Cerebellar cortex (tissue), 1 donor: ENCODE measurements at regions not wholly inside any gene's neighbourhood (a gene's known extent, or its start where the extent isn't known, plus 50 kb on each side); places are given as distances from the start of the nearest gene placed in this dataset.

Source experiments
- DNase-seq: peaks from one replicate; pipeline ENCODE4 v3.0.0-alpha.2; 2015; ENCODE audit warnings: low spot score

DNA sequence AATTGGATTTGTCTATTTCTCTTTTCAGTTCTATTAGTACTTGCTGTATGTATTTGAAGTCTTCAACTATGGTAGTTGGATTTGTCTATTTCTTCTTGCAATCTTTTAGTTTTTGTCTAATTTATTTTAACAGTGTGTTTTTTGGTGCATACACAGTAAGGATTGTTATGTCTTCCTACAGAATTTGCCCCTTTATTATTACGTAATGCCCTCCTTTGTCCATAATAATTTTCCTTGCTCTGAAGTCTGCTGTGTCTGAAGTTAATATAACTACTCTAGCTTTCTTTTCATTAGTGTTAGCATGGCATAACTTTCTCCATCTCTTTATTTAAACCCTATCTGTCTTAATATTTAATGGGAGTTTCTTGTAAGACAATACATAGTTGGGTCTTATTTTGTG lies 105.1 kb upstream of the STT3B start:
- DNase-seq: no peak

DNA sequence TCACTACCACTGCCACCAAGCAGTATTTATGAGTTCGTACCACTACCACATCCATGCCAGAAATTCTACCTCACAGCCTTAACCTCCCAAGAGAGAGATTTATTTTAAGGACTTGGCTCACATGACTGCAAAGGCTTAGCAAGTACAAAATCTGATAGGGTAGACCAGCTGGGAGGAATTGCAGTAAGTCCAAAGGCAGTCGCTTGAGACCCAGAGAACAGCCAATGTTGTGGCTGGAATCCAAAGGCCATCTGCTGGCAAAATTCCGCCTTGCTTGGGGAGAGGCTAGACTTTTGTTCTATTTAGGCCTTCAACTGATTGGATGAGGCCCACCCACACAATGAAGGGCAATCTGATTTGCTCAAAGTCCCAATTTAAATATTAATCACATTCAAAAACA lies 101.4 kb upstream of the STT3B start:
- DNase-seq: no peak

DNA sequence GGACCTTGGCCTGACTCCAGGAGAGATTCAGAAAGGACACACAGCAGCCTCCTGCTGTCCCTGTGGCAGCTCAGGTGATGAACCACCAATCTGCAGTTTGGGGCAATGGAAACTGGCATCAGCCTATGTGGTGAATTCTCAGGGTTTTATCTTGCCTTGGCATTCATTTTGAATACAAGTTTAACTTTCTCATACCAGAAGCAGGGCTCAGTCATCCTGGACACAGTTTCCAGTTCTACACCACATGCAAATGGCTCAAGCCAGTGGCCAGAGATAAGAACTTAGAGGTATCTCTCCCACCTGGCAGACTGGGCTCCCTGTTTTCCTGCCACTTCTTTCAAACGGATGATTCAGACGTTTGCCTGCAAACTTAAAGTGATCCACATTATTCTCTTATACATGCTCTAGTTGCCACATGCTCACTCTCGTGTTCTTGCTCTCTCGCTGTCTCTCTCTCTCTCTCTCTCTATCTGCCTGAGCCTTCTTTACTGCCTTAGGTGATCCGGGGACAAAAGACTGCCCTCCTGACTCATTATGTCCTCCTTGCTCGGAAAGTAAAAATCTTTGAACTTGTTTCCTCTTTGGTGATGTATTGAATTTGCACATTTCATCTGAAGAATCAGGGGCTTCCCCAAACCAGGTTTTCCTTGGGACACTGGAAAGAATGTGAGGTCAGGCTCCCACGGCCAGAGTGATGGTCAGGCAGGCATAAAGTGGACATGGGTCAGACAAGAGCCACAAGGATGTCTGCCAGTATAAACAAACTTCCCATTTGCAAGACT lies 99.6 kb upstream of the STT3B start:
- no peak for DNase-seq

DNA sequence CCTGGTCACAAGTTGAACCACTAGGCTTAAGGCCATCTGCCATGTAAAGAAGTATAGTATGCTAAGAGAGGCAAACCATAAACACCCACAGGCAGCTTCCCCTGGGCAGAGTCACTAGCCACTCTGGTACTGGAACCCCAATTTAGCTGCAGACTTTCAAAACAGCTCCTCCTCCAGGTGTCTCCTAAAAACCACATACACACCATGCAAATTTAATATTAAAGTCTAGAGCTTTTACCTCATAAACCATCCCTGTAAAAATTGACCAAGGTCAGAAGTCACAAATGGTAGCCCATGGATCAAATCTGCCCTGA lies 99.1 kb upstream of the STT3B start:
- DNase-seq: no peak

DNA sequence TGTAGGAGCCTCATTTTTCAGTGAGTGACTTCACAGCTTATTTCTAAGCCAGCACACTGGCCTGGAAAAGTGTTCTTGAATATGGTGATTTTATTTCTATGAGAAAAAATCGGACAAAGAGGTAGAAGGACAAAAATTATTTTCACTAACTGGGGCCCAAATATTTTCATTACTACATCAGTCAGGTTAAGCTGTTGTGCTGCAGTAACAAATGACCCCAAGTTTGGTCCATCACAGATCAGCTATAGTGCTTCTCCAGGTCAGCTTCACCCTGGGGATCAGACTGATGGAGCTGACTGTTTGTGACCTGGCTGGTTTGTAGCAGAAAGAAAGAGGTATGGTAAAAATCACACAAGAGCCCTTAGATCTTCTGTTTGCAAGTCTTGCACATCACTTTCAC lies 97.9 kb upstream of the STT3B start:
- DNase-seq: no peak

DNA sequence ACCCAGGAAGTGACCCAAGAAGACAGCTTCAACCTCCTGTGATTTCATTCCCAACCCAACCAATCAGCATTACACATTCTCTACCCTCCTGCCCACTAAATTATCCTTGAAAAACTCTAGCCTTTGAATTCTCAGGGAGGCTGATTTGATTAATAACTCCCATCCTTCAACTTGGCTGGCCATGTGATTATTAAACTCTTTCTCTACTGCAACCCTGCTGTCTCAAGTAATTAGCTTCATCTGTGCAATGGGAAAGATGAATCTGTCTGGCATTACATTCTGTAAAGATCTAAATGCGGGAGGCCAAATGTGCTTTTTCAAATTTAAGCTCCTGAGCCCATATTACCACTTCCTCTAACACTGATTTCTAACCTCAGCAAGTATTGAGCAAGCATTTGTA lies 95.9 kb upstream of the STT3B start:
- no peak for DNase-seq

DNA sequence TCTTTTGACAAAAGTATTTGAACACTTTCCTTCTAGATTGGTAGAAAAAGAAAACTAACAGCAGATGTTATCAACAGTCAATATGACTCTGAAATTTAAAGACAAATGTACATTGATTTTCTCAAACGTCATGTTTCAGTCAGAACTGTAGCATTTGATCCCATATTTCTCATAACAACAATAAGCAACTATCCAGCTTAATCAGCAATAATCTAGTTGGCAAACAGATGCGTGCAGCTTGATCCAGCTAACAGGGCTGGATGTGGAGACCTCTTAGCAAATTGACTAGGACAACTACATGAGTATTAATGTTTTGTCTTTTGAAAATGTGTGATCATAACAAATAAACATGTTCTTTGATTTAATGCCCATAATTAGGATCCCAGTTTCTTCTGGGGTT lies 94.0 kb upstream of the STT3B start:
- DNase-seq: no peak

DNA sequence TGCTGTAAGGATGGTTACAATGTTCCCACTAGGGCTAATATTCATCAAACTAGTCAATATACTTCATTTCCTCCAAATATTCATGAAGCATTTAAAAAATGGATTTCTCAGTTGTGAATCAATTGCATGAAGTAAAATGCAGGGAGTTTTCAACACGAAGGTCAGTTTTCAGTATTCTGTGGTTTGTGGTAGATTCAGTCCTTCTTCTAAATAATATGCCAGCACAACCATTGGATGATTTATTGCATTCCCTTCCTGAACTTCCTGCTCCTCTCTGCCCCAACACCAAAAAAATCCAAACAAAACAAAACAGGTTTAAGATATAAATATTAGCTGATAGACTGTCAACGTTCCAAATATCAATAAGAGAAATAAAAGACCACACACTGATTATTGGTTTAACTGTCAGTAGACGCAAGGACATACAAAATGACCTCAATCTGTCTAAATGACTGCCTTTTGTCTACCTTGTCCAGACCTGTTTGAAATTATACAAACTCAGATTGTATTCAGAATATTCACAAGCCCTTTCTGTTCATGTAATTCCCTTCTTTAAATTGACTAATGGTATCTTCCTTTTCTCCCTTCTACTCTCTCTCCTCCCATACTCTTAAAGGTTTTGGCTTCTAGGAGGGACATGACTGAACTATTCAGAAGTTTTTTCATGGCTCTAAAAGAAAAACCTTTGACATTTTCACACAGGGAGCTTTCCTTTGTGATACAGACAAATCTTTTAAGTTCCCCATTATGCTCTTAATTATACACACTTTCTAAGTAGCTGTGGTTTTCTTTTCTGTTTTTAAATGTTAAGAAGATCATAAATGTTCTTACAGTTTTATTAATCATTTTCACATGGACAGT lies 92.6 kb upstream of the STT3B start:
- no peak for DNase-seq

DNA sequence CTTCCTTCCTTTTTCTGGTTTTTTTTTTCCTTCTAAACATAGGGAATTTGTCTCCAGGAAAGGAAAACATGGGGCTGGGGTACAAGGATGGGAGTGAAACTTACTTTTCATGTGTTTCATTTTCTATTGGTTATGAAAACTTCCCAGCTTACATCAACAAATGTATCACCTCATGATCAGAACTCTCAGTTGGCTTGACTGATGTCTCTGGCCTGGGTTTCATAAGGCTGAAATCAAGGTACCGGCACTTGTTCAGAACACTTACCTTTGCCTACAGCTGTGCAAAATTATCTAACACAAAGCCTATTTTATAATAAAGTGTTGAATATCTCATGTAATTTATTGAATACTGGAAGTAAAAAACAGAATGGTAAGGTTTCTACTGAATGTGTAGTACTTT lies 91.8 kb upstream of the STT3B start:
- no peak for DNase-seq

DNA sequence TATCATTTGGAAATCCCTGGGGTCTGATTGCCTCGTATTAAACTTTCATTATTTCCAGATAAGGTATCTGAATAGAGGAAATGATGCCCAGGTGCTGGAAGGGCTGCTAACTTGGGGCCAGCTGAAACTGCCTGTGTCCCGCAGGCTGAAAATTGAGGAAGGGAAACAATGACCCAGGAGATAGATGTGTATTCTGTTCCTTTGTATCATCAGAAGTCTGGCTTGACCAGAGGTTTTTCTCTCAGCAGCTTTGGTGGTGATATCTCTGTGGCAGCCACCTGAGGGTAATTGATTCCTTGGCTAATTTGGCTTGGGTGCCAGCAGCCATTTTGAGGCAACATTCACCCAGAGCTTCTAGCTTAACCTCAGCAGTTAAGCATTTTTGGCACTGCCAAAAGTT lies 90.0 kb upstream of the STT3B start:
- DNase-seq: no peak

DNA sequence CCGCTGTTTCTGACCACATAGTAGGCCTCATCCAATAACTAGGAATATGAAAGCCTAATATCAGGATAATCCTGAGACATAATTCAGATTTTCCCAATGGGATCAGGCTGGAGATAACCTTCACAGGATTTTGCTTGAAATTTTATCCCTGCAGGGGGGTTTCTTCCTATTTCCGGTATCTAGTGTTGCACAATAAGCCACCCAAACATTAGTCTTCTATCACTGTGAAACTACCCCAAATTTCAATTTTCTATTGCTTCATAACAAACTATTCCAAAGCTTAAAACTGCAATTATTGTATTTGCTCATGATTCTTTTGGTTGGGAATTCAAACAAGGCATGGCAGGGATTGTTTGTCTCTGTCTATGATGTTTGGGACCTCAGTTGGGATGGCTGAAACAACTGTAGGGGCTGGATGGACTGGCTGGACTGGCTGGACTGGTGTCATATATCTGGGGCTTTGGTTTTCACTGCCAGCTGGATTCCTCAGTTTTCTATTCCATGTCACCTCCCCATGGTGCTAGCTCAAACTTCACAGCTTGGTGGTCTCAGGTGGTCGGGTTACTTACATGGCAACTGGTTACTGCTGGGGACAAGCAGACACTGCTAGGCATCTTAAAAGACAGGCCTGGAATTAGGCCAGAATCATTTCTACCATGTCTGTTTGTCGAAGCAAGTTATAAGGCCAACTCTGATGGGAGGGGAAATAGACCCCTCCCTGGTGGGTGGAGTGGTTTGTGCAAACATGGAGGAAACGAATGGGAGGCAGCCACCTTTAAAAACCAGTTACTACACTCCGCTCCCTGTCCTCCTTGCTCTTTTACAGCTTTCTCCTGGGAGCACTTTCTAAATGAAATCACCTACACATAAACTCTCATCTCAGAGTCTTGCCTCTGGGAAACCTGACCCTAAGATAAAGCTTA lies 88.2 kb upstream of the STT3B start:
- no peak for DNase-seq

DNA sequence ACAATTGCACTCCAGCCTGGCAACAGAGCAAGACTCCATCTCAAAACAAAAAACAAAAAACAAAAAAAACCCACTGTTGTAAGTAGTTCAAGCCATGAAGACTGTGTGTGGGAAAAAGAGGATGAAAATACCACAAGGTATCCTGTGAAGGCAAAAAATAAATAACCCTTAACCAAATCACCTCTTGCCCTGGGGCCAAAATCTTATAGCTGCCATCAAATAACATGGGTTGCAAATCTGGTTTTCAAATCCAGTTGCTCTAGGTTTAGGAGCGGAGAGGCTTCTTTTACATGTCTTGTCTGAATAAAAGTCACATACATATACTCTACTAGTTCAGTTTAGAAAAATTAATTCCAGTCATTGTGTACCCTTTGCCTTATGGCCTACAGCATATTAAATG lies 87.0 kb upstream of the STT3B start:
- no peak for DNase-seq

DNA sequence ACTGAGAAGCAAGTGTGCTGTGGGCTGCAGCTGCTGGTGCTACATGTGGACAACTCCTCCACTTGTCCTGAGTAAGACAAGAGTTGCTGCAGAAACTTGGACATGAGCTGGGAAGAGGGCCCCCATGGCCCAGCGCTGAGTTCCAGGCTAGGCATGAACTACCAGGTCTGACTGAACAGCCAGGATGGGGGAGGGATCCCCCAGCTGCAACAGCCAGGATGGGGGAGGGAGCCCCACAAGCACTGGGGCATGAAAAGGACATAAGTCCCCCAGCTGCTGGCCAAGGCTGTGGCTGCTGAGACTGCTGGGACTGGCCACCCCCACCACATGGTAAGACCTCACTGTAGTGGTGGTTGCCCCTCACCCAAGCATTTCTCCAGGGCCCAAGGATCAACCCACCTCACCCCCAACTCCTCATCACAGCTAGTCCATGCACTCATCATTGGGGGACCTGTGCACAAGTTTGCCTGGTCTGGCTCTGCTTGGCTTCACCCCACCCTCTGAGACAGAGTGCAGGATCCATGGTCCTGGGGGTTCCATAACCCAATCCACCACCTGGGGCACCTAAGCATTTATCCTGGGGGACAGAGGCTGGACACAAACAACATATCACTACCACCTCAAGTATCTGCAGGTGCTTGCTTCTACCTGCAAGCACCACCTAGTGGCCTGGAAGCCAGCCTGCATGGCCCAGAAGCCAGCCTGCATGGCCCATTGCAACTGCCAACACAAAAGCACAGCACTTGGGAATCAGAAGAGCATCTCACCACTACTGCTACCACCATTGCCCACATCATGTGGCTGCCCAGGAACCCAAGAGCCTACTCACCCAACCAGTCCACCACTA lies 84.5 kb upstream of the STT3B start:
- DNase-seq: no peak

DNA sequence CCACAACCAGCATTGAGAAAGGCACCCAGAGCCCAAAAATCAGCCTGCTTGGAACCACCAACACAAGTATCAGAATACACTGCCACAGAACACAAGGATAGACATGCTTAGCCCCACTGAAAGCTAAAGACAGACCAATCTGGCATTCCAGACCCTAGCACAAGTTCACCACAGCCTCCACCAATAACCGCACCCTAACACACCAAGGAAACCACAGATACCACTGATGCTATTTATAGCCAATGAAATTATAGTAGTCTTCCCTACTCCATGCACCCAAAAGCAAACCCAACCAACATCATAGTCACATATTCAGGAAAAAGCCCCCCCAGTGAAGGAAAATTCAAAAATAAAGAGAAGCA lies 83.9 kb upstream of the STT3B start:
- no peak for DNase-seq

DNA sequence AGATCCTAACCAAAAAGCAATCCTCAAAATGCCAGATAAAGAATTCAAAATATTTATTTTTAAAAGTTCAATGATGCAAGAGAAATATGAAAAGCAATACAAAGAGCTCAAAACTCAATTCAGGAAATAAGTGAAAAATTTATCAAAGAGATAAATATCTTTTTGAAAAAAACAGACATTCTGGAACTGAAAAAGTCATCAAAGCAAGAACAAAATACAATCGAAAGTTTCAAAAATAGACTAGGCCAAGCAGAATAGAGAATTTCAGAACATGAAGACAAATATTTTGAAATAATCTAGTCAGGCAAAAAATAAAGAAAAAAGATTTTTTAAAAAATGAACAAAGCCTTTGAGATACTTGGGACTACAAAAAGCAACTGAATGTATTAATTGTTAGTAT lies 83.4 kb upstream of the STT3B start:
- DNase-seq: no peak

DNA sequence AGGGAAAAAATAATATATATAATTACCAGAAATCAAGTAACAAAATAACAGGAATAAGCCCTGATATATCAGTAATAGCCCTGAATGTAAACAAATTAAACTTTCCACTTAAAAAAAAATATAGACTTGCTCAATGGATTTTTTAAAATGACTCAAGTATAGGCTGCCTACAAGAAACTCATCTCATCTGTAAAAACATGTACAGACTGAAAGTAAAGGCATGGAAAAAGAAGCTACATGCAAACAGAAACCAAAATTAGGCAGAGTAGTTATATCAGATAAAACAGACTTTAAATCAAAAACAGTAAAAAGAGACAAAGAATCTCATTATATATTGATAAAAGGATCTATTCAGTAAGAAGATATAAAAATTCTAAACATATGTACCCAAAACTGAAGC lies 82.4 kb upstream of the STT3B start:
- DNase-seq: no peak

DNA sequence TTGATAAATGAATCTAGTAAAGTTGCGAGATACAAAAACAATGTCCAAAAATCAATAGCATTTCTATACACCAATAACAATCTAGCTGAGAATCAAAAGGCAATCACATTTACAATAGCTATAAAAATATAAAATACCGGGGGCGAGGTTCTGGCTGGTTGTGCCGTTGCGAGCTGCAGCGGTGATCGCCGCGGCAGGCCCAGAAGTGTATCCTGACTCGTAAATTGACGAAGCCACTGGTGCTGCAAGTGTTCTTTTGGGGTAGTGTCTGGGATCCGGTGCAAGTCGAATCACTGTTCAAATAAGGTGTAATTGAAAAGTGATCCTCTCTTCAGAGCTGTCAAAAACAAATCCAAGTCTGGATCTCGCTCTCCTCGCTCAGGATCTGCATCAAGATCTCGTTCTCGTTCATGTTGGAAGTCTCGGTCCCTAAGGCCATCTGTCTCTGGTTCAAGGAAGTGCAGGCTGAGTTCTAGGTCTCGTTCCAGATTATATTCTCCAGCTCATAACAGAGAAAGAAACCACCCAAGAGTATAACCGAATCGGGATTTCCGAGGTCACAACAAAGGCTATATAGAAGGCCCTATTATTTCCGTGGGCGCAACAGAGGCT lies 80.1 kb upstream of the STT3B start:
- DNase-seq: no peak

DNA sequence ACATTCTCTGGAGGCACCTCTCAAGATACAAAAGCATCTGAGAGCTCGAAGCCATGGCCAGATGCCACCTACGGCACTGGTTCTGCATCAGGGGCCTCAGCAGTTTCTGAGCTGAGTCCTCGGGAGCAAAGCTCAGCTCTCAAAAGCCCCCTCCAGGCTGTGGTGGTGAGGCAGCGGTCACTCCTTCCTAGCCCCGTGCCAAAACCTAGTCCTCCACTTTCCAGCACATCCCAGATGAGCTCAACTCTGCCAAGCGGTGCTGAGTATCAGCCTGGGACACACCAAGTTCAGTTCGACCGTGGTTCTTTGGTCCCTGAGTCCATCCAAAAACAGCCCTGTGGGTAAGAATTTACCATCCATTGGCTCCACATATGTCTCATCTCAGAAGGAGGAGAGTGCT lies 79.3 kb upstream of the STT3B start:
- no peak for DNase-seq

DNA sequence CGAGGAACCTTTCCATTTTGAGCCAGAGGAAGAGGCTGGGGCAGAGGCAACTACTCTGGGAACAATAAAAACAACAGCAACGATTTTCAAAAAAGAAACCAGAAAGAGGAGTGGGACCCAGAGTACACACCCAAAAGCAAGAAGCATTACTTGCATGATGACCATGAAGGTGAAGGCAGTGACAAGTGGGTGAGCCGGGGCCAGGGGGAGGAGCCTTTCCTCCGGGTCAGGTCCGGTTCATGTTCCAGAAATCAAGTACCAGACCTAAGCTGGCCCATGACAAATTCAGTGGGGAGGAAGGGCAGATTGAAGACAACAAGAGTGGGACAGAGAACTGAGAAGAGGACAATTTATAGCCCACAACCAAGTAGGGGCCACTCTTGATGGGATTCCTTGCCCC lies 77.2 kb upstream of the STT3B start:
- DNase-seq: no peak

DNA sequence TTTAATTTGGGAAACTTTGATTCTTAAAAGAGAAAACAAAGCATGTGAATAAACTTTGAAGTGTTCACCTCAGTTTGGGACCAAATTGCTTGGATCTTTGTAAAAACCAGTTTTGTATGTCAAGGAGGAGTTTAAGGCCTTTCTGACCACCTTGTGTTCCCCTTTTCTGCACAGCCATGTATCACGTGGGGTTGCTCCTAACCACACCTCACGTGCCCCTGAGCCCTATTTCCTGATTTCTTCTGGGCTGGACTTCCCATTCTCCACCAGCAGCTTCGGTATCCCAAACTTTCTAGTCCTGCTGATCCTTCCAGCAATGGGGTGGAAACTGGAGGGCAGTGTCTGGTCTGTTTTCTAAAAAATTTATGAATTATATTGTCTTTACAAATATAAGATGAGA lies 76.4 kb upstream of the STT3B start:
- no peak for DNase-seq

DNA sequence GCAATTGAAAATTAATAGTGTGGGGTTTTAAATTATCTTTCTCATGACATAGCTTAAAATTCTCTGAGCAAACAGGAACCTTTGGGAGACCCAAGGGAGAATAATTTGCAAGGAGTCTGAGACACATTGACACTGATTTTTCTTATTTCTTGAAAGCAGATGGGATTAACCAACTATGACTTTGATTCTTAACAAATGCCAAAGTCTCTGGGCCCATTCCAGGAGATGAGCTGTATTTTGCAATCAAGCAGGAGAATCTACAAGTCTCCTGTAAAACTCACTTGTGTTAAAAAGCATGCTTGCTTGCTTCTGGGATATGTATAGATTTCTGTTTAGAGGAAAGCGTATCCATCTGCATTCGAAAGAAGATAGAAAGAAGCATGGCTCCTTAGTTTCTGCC lies 71.3 kb upstream of the STT3B start:
- DNase-seq: no peak
